ENCODE measurements at regions not wholly inside any gene's neighbourhood (a gene's known extent, or its start where the extent isn't known, plus 50 kb on each side); places are given as distances from the start of the nearest gene placed in this dataset.

GRCh38 chr12:97006585-97006984 is 99.5 kb downstream of the NEDD1 start:
- TF ChIP-seq EZH2 (IDR thresholded peaks at IDR 0.05; ENCODE audit: borderline replicate concordance) (no peak), CTCF (IDR thresholded peaks at IDR 0.05; ENCODE audit: poor library complexity) (no peak), EZH2phosphoT487 (IDR thresholded peaks at IDR 0.05; ENCODE audit: low read depth, severe bottlenecking, unreplicated experiment) (no peak)
